Testis (tissue), 2 donors: ENCODE measurements at regions not wholly inside any gene's neighbourhood (a gene's known extent, or its start where the extent isn't known, plus 50 kb on each side); places are given as distances from the start of the nearest gene placed in this dataset.

Experiments
- CTCF ChIP-seq, 3 experiments: fragments of 450-650 bp in 2 of 3; fragments of 200-600 bp in 1 of 3; sonication (generic) in 1 of 3; IDR thresholded peaks; one replicate each; pipeline ENCODE4 v1.5.1; 2016 to 2019; ENCODE audit warnings: antibody characterized with exemption in 3 of 3, mild to moderate bottlenecking in 2 of 3, moderate library complexity in 1 of 3
- POLR2A ChIP-seq: fragments of 450-650 bp; IDR thresholded peaks from one replicate; pipeline ENCODE4 v1.6.1; 2017; ENCODE audit warnings: antibody characterized with exemption, mild to moderate bottlenecking, moderate library complexity

GRCh38 chr20:43262341-43262740 lies 72.6 kb upstream of the PTPRT start:
- TF ChIP-seq CTCF (IDR thresholded peaks at IDR 0.05): no peak
- TF ChIP-seq POLR2A: no peak
